ENCODE measurements at regions not wholly inside any gene's neighbourhood (a gene's known extent, or its start where the extent isn't known, plus 50 kb on each side); places are given as distances from the start of the nearest gene placed in this dataset.

DNA sequence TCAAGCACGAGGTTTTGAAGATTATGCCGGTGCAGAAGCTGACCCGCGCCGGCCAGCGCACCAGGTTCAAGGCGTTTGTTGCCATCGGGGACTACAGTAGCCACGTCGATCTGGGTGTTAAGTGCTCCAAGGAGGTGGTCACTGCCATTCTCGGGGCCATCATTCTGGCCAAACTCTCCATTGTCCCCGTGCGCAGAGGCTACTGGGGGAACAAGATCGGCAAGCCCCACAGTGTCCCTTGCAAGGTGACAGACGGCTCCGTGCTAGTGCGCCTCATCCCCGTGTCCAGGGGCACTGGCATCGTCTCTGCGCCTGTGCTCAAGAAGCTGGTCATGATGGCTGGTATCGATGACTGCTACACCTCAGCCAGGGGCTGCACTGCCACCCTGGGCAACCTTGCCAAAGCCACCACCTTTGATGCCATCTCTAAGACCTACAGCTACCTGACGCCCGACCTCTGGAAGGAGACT lies 284.7 kb downstream of the GPR37 start:
- TF ChIP-seq, protein P1, sequence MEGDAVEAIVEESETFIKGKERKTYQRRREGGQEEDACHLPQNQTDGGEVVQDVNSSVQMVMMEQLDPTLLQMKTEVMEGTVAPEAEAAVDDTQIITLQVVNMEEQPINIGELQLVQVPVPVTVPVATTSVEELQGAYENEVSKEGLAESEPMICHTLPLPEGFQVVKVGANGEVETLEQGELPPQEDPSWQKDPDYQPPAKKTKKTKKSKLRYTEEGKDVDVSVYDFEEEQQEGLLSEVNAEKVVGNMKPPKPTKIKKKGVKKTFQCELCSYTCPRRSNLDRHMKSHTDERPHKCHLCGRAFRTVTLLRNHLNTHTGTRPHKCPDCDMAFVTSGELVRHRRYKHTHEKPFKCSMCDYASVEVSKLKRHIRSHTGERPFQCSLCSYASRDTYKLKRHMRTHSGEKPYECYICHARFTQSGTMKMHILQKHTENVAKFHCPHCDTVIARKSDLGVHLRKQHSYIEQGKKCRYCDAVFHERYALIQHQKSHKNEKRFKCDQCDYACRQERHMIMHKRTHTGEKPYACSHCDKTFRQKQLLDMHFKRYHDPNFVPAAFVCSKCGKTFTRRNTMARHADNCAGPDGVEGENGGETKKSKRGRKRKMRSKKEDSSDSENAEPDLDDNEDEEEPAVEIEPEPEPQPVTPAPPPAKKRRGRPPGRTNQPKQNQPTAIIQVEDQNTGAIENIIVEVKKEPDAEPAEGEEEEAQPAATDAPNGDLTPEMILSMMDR (IDR thresholded peaks at IDR 0.05; ENCODE audit: borderline replicate concordance, control extremely low read depth, extremely low read depth, insufficient read depth, missing control alignments): no peak
- in situ Hi-C loops (cut with MboI; ENCODE audit: low sequenced_read_pairs, unreplicated experiment): no loop called here
- DNase-seq (ENCODE audit: low spot score): no peak

DNA sequence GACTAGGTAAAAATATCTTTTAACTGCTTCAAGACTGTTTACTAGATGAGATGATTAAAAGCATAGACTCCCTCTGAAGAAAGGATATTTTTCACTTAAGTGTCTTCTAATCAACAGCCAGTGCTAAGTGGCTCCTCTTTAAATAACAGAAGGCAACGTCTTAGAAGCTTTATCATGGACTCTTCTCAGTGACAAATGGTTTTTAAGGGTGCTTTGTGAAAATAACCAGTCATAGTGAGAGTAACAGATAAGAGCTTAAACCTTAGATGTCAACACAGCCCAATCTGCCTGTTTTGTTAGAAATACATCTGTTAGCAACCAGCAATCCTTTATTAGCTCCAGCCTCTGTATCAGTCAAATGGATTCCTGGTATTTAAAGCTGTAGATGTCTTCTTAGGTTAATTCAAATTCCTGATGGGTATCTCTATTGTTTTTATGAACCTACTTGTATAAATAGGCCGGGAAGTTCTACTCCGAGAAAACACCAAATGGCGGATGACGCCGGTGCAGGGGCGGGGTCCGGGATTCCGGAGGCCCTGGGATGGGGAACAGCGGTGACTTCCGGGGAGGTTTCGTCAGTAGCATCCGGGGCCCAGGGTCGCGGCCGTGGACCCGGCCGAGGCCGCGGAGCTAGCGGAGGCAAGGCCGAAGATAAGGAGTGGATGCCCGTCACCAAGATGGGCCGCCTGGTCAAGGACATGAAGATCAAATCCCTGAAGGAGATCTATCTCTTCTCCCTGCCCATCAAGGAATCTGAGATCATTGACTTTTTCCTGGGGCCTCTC lies 285.4 kb downstream of the GPR37 start:
- in situ Hi-C loops (cut with MboI; ENCODE audit: low sequenced_read_pairs, unreplicated experiment): no loop called here

DNA sequence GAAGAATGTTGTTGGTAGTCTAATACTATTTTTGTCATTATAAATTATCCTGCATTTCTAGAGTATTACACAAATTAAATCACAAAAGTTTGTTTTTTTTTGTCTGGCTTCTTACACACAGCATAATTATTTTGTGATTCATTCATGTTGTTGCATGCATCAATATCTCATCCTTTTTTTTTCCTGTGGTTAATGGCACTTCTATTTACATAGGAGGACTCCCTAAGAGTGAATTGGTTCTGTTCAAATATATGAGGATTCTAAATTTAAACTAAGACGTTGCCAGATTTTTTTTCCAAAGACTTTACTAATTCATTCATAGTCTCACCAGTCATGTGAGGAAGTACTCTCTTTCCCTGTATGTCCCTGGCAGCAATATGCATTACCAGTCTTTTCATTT lies 303.3 kb downstream of the GPR37 start:
- TF ChIP-seq, protein P1 (IDR thresholded peaks at IDR 0.05; ENCODE audit: borderline replicate concordance, control extremely low read depth, extremely low read depth, insufficient read depth, missing control alignments): no peak
- in situ Hi-C loops (cut with MboI; ENCODE audit: low sequenced_read_pairs, unreplicated experiment): no loop called here
- no peak for DNase-seq (ENCODE audit: low spot score)

More for the DNA sequence above, 285.4 kb downstream of the GPR37 start:
- TF ChIP-seq, protein P1 (IDR thresholded peaks at IDR 0.05; ENCODE audit: borderline replicate concordance, control extremely low read depth, extremely low read depth, insufficient read depth, missing control alignments): no peak
- DNase-seq (ENCODE audit: low spot score): no peak

DNA sequence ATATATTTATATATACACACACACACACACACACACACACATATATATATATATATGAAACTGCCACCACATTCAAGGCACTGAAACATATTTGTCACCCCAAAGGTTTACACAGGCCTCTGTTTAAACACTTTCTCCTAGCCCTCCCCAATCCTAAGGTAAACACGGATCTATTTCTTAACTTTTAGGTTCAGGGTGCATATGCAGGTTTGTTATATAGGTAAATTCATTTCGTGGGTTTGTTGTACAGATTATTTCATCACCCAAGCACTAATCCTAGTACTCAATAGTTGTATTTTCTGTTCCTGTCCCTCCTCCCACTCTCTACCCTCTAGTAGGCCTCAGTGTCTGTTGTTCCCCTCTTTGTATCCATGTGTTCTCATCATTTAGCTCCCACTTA lies 305.0 kb downstream of the GPR37 start:
- in situ Hi-C loops (cut with MboI; ENCODE audit: low sequenced_read_pairs, unreplicated experiment): no loop called here
- DNase-seq (ENCODE audit: low spot score): no peak
- TF ChIP-seq, protein P1 (IDR thresholded peaks at IDR 0.05; ENCODE audit: borderline replicate concordance, control extremely low read depth, extremely low read depth, insufficient read depth, missing control alignments): no peak

DNA sequence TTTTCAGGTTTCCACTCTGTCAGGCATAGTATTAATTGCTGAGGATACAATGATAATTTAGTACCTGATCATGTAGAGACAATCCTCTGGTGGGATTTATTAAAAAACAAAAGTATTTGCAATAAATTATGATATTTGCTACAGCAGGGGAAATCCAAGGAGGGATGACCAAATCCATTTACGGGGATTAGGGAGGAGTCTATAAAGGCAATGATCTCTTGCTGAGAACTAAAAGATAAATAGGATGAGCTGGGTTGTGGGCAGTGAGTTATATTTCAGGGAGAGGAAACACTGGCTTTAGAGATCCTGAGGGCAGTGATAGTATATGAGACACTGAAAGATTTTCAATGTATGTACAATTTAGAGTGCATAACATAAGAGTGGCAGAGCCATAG lies 305.5 kb downstream of the GPR37 start:
- TF ChIP-seq, protein P1 (IDR thresholded peaks at IDR 0.05; ENCODE audit: borderline replicate concordance, control extremely low read depth, extremely low read depth, insufficient read depth, missing control alignments): no peak
- no peak for DNase-seq (ENCODE audit: low spot score)
- in situ Hi-C loops (cut with MboI; ENCODE audit: low sequenced_read_pairs, unreplicated experiment): no loop called here

DNA sequence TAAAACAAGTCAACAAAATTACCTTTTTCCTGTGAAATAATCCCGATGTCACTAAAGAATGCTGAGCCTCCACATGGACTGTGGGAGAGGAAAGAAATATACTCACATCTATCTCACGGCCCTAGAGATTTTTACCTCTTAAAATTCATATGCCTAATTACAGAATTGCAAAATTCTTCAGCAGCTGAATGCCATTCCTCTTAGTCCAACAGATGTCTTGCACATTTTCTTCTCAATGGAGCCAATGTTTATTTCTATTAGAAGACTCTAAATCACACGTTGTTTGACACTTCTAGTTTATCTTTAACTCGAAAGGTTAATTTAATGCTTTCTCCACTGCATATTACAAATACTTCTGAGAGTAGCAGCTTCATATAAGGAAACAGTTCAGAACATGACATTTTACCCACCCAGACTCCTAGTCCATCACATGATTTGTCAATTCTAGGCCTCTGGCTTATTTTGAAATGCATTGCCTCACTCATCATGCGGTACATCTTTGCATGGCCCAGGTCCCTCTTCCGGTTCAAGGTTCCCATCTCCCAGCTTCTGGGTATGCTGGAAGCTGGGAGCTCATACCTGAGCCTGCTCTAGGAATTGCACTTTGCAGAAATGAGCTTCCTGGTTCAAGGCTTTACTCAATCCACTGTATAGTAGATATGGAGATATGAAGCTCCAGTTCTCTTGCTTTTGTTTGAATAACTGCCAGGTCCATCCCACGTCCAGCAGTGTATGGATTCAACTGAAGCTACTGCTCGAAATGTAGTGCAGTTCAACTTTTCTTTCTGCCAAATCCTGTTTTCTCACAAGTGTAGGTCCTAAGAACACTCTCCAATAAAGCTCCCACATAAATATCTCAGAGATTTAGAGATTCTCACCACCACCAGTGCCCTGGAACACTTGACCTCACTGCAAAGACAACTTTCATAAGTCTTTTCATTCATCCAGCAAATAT lies 306.2 kb downstream of the GPR37 start:
- no peak for DNase-seq (ENCODE audit: low spot score)
- TF ChIP-seq, protein P1 (IDR thresholded peaks at IDR 0.05; ENCODE audit: borderline replicate concordance, control extremely low read depth, extremely low read depth, insufficient read depth, missing control alignments): no peak
- in situ Hi-C loops (cut with MboI; ENCODE audit: low sequenced_read_pairs, unreplicated experiment): no loop called here

All from GM13976 (cell line).